ENCODE measurements at regions not wholly inside any gene's neighbourhood (a gene's known extent, or its start where the extent isn't known, plus 50 kb on each side); places are given as distances from the start of the nearest gene placed in this dataset.
"Not testable (repeated sequence)": the region's sequence is repeated elsewhere in the genome, so short reads cannot be mapped to it uniquely, and the experiment has no call there.

DNA sequence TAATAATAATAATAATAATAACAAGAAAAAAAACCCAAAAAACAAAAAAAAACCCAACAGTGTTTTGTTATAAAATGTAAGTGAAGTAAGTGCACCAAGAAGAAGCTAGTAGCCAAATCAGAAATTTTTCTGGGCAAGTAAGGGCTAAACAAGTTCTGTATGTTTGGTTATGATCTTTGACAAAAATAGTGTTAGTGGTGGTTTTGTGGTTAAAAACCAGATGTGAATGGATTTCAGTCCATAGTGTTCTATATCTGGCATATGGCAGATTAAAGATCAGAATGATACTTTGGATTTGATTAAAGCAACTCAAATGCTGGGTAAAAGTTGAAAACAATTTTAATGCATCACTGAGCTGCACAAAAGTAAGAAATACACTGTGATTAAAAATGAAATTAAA, 116.5 kb upstream of the NDST4 start:
- H3K27ac ChIP-seq (ENCODE audit: low read depth): no peak overlapping the region
- no peak overlapping the region for H3K4me3 ChIP-seq (ENCODE audit: low read depth, low read length)

GRCh38 chr4:115228851-115229250, 115.4 kb upstream of the NDST4 start:
- no peak overlapping the region for H3K27ac ChIP-seq (ENCODE audit: low read depth)
- no peak for DNase-seq (ENCODE audit: extremely low spot score)
- no peaks in the 10 kb centered on the region for H3K36me3 ChIP-seq (ENCODE audit: insufficient read depth)
- H3K4me3 ChIP-seq (ENCODE audit: low read depth, low read length): no peak overlapping the region
- WGBS: 67% methylated on average over 2 of the region's 2 CpGs
- no peaks in the 10 kb centered on the region for H3K4me1 ChIP-seq (ENCODE audit: insufficient read depth)

More for the DNA sequence above, 116.5 kb upstream of the NDST4 start:
- no peaks in the 10 kb centered on the region for H3K36me3 ChIP-seq (ENCODE audit: insufficient read depth)
- no peak for DNase-seq (ENCODE audit: extremely low spot score)
- no peaks in the 10 kb centered on the region for H3K4me1 ChIP-seq (ENCODE audit: insufficient read depth)

DNA sequence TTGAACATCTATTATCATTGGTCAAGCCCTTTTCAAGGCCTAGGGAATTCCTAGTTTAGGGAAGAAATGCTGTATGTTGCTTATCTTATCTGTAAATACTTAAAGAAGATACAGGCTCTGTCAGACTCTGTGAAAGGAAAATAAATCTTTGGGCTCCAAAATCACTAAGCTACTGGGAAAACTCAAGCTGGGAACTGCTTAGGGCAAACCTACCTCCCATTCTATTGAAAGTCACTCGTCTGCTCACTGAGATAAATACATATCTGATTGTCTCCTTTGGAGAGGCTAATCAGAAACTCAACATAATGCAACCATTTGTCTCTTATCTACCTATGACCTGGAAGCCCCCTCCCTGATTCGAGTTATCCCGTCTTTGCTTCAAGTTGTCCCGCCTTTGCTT, 108.6 kb upstream of the NDST4 start:
- Histone ChIP-seq H3K4me3 (ENCODE audit: low read depth, low read length) (no peak overlapping the region), H3K27ac (ENCODE audit: low read depth) (no peak overlapping the region), H3K36me3 (ENCODE audit: insufficient read depth) (no peaks in the 10 kb centered on the region), H3K4me1 (ENCODE audit: insufficient read depth) (no peaks in the 10 kb centered on the region)
- no peak for DNase-seq (ENCODE audit: extremely low spot score)
- WGBS: 78% methylated on average over 4 of the region's 4 CpGs

GRCh38 chr4:115219862-115220261, 106.4 kb upstream of the NDST4 start:
- Histone ChIP-seq H3K4me3 (ENCODE audit: low read depth, low read length) (no peak overlapping the region), H3K36me3 (ENCODE audit: insufficient read depth) (no peaks in the 10 kb centered on the region), H3K27ac (ENCODE audit: low read depth) (no peak overlapping the region), H3K4me1 (ENCODE audit: insufficient read depth) (no peaks in the 10 kb centered on the region)
- WGBS: 52% methylated on average over 1 of the region's 1 CpG
- DNase-seq (ENCODE audit: extremely low spot score): no peak

GRCh38 chr4:115219315-115219860, 106.0 kb upstream of the NDST4 start:
- WGBS: 37% methylated on average over 2 of the region's 2 CpGs
- H3K4me1 ChIP-seq (ENCODE audit: insufficient read depth): no peaks in the 10 kb centered on the region
- H3K36me3 ChIP-seq (ENCODE audit: insufficient read depth): no peaks in the 10 kb centered on the region
- no peak for DNase-seq (ENCODE audit: extremely low spot score)
- H3K4me3 ChIP-seq (ENCODE audit: low read depth, low read length): no peak overlapping the region
- H3K27ac ChIP-seq (ENCODE audit: low read depth): no peak overlapping the region

GRCh38 chr4:115215935-115216334, 102.5 kb upstream of the NDST4 start:
- DNase-seq (ENCODE audit: extremely low spot score): no peak
- 76% methylated on average over 3 of the region's 3 CpGs for WGBS
- H3K4me3 ChIP-seq (ENCODE audit: low read depth, low read length): no peak overlapping the region

GRCh38 chr4:115213716-115214115, 100.3 kb upstream of the NDST4 start:
- Histone ChIP-seq H3K36me3 (ENCODE audit: insufficient read depth) (no peaks in the 10 kb centered on the region), H3K4me1 (ENCODE audit: insufficient read depth) (no peaks in the 10 kb centered on the region), H3K4me3 (ENCODE audit: low read depth, low read length) (no peak overlapping the region), H3K27ac (ENCODE audit: low read depth) (no peak overlapping the region)
- no peak for DNase-seq (ENCODE audit: extremely low spot score)
- WGBS: 66% methylated on average over 3 of the region's 3 CpGs

More at GRCh38 chr4:115215935-115216334, 102.5 kb upstream of the NDST4 start:
- H3K4me1 ChIP-seq (ENCODE audit: insufficient read depth): no peaks in the 10 kb centered on the region
- H3K36me3 ChIP-seq (ENCODE audit: insufficient read depth): no peaks in the 10 kb centered on the region
- H3K27ac ChIP-seq (ENCODE audit: low read depth): no peak overlapping the region

GRCh38 chr4:115201042-115201330, 87.6 kb upstream of the NDST4 start:
- WGBS: 72% methylated on average over 3 of the region's 3 CpGs
- Histone ChIP-seq H3K27ac (ENCODE audit: low read depth) (no peak overlapping the region), H3K36me3 (ENCODE audit: insufficient read depth) (no peaks in the 10 kb centered on the region), H3K4me3 (ENCODE audit: low read depth, low read length) (no peak overlapping the region), H3K4me1 (ENCODE audit: insufficient read depth) (no peaks in the 10 kb centered on the region)
- DNase-seq (ENCODE audit: extremely low spot score): no peak

DNA sequence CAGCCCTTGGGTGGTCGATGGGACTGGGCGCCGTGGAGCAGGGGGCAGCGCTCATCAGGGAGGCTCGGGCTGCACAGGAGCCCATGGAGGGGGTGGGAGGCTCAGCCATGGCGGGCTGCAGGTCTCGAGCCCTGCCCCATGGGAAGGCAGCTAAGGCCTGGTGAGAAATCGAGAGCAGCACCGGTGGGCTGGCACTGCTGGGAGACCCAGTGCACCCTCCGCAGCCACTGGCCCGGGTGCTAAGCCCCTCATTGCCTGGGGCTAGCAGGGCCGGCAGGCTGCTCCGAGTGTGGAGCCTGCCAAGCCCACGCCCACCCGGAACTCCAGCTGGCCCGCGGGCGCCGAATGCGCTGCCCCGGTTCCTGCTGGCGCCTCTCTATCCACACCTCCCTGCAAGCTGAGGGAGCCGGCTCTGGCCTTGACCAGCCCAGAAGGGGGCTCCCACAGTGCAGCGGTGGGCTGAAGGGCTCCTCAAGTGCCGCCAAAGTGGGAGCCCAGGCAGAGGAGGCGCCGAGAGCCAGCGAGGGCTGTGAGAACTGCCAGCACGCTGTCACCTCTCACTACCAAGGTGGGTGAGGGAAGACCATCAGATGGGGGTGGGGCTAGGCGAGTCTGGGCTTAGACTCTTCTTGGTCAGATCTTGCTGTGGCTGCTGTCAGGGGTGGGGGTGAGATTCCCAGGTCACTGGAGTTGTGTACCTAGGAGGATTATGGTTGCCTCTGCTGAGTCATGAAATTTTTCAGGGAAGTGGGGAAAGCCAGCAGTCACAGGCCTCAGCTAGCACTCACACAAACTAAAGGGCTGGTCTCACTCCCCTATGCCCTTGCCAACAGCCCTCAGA, 87.0 kb upstream of the NDST4 start:
- not testable (repeated sequence) for DNase-seq (ENCODE audit: extremely low spot score); H3K4me3 ChIP-seq (ENCODE audit: low read depth, low read length); H3K36me3 ChIP-seq (ENCODE audit: insufficient read depth); H3K27ac ChIP-seq (ENCODE audit: low read depth); H3K4me1 ChIP-seq (ENCODE audit: insufficient read depth)
- WGBS: 94% methylated on average over 30 of the region's 30 CpGs

DNA sequence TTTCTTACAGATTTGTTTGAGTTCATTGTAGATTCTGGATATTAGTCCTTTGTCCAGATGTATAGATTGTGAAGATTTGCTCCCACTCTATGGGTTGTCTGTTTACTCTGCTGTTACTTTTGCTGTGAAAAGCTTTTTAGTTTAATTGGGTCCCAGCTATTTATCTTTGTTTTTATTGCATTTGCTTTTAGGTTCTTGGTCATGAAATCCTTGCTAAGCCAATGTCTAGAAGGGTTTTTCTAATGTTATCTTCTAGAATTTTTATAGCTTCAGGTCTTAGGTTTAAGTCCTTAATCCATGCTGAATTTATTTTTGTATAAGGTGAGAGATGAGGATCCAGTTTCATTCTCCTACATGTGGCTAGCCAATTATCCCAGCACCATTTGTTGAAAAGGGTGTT, 81.2 kb upstream of the NDST4 start:
- not testable (repeated sequence) for H3K4me1 ChIP-seq (ENCODE audit: insufficient read depth); H3K36me3 ChIP-seq (ENCODE audit: insufficient read depth); H3K27ac ChIP-seq (ENCODE audit: low read depth); H3K4me3 ChIP-seq (ENCODE audit: low read depth, low read length); DNase-seq (ENCODE audit: extremely low spot score)

DNA sequence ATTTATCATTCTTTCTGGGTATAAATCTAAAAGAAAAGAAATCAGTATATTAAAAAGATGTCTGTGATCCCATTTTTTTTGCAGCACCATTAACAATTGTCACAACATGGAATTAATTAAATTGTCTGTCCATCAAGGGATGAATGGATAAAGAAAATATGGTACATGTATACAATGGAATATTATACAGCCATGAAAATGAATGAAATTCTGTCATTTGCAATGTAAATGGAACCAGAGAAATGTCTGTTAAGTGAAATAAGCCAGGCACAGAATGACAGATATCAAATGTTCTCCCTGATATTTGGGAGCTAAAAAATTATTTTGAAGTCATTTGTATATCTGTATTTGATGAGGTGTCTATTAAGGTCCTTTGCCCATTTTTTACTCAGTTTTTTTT, 77.1 kb upstream of the NDST4 start:
- H3K4me3 ChIP-seq (ENCODE audit: low read depth, low read length): no peak overlapping the region
- DNase-seq (ENCODE audit: extremely low spot score): no peak
- H3K4me1 ChIP-seq (ENCODE audit: insufficient read depth): no peaks in the 10 kb centered on the region
- H3K36me3 ChIP-seq (ENCODE audit: insufficient read depth): no peaks in the 10 kb centered on the region
- no peak overlapping the region for H3K27ac ChIP-seq (ENCODE audit: low read depth)

- 57% methylated on average over 1 of the region's 1 CpG for WGBS
These were observed 73.7 kb upstream of the NDST4 start for GRCh38 chr4:115187136-115187535.

DNA sequence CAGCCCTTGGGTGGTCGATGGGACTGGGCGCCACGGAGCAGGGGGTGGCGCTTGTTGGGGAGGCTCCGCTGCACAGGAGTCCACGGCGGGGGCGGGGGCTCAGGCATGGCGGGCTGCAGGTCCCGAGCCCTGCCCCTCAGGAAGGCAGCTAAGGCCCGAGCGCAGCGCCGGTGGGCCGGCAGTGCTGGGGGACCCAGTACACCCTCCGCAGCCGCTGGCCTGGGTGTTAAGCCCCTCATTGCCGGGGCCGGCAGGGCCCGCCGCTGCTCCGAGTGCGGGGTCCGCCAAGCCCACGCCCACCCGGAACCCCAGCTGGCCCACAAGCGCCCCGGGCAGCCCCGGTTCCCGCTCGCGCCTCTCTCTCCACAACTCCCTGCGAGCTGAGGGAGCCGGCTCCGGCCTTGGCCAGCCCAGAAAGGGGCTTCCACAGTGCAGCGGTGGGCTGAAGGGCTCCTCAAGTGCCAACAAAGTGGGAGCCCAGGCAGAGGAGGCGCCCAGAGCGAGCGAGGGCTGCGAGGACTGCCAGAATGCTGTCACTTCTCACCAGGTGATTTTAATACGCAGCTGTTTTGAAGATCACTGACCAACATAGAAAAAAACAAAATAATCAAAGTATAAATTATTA, 66.1 kb upstream of the NDST4 start:
- not testable (repeated sequence) for H3K4me3 ChIP-seq (ENCODE audit: low read depth, low read length); H3K27ac ChIP-seq (ENCODE audit: low read depth); H3K4me1 ChIP-seq (ENCODE audit: insufficient read depth); H3K36me3 ChIP-seq (ENCODE audit: insufficient read depth); DNase-seq (ENCODE audit: extremely low spot score)
- 88% methylated on average over 41 of the region's 41 CpGs for WGBS

More at GRCh38 chr4:115187136-115187535, 73.7 kb upstream of the NDST4 start:
- no peak overlapping the region for H3K27ac ChIP-seq (ENCODE audit: low read depth)
- no peak for DNase-seq (ENCODE audit: extremely low spot score)
- H3K4me3 ChIP-seq (ENCODE audit: low read depth, low read length): no peak overlapping the region
- no peaks in the 10 kb centered on the region for H3K36me3 ChIP-seq (ENCODE audit: insufficient read depth)
- H3K4me1 ChIP-seq (ENCODE audit: insufficient read depth): no peaks in the 10 kb centered on the region

GRCh38 chr4:115178687-115179086, 65.3 kb upstream of the NDST4 start:
- H3K27ac ChIP-seq (ENCODE audit: low read depth); H3K4me1 ChIP-seq (ENCODE audit: insufficient read depth); H3K4me3 ChIP-seq (ENCODE audit: low read depth, low read length); DNase-seq (ENCODE audit: extremely low spot score); H3K36me3 ChIP-seq (ENCODE audit: insufficient read depth): not testable (repeated sequence)
- 86% methylated on average over 15 of the region's 15 CpGs for WGBS

Measured in urinary bladder (tissue), 3 donors.